ENCODE measurements at regions not wholly inside any gene's neighbourhood (a gene's known extent, or its start where the extent isn't known, plus 50 kb on each side); places are given as distances from the start of the nearest gene placed in this dataset.

DNA sequence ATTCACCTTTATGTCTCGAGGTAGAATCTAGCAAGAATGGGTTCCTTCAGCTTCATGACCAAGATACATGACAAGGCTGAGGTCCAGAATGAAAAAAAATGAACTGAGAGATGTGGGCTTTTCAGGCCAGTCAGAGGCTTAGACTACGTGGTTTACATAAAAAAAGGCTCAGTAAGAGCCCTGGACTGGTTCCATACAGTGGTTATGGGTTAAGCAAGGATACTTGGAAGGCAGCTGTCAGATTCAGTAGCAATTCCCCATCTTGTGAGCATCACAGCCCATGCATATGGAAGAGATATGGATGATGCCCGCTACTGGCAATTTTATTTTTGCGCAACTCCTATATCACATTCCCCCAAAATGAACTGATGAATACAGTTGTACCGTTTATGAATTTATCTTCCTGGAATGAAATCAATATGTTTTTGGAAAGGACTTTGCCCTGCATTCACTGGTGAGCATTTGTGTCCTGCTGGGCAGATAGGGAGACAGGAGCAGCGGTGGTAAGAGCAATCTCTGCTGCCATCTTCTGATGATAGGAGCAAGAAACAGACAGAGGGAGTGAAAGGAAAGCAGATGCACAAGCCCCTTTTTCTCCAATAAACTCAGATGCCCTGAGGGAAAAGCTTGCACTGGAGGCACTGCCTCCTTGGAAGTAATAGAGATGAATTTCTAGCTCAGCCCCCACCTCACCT is 280.4 kb downstream of the GALC start:
- no peak for DNase-seq

DNA sequence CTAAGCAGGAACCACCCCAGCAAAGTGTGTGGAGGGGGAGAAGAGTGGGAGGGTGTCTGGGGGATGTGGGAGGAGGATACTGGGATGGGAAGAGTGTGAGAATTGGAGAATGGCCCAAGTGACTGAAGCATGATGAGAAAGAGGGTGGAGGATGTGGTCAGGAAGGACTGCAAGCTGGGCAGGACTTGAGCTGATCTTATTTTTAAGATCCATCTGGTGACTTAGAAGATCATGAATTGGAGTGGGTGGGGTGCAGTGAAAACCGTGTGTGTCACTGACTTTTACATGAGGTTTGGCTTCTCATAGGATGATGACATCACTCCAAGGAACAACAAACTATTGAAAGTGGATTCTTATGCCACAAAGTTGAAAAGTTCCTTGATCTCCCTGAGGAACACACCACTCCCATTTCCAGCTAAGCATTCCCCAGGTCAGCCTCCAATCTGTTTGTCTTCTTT is 287.5 kb downstream of the GALC start:
- no peak for DNase-seq

DNA sequence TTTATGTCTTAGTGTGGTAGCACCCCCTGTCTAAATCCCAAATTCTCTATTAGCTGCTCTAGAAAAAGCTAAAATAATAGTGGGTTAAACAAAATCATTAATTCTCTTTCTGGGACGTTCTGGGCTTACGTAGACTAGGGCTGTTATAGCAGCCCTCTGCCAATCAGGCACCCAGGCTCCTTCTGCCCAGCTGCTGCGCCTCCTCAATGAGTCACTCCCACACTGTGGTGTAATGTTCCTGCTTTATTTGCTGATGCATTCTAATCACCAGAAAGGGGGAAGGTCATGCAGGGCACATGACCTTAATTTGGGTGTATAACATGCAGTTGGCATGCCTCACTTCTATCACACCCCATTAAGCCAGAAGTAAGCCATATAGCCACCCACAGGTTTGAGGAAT is 294.5 kb downstream of the GALC start:
- DNase-seq: no peak

DNA sequence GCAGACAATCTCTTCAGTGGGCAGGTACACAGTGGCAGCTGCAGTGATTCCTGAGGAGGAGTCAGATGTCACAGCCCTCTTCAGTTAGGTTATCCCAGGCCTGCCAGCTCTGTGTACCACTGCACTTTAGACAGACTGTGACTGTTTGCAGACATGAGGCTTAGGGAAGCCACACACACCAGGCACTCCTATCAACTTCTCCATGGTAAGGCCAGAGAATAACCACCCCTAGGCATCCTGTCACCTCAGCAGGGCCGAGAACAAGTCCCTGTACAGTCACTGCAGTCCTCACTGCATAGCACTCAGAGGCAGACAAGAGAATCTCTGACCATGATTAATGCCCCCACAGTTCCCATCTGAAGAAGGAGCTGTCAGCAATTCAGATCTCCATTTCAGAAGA is 296.5 kb downstream of the GALC start:
- DNase-seq: no peak

DNA sequence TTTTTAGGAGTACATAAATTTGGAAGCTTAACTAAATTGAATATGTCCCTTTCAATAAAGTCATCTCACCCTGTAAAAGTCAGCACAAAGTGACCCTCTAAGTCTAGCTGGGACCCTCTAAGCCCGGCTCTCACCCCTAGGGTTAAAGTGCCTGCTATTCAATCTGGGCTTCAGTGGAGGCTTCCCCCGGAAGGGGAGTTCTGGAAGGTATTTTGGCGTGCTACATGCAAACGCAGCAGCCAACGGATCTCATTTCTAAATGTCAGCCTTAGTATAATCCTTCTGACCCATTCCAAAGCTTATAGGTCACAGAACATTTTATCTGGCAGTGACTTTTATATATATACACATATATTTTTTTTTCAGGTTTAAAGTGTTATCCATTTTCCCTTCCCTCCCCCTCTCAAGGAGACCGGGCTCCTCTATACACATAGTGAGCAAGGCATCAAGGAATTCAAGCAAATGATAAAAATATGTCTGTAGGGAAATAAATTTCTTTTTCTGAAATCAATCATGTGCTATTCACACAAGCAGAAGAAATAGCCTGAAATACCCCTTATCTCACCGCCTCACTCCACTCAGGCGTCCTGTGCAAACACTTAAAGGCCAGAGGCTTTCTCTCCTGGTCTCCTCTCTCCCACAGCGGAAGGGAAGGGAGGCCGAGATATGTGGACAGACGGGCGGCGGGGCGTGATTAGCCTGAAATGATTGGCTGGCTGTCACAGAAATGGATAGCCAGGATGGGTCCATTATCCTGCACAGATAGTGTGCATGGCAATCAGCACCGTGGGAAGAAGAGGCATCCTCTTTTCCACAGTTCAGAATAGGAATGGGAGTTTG is 301.7 kb downstream of the GALC start:
- no peak for DNase-seq

DNA sequence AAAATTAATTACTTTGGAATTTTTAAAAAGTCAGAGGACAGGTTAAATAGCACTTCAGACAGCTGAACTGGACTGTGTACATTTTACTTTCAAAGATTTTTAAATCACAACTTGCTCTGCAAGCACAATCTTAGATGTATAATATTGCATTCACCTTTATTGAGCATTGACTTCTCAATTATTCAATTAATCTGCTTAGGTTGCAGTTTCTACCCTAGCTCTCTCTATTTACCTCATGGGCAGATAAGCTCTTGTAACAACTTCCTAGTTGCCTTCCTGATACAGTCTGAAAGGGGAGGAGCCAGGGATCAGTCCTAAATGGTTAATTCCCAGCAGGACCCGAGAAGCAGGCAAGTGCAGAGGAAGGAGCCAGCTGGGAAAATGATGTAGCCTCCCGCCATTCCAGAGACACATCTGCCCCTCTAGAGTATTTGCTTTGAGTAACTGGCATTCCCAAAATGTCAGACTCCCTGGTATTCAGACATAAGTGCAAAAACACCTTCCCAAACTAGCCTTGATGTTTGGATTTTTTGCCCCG is 302.8 kb downstream of the GALC start:
- no peak for DNase-seq

DNA sequence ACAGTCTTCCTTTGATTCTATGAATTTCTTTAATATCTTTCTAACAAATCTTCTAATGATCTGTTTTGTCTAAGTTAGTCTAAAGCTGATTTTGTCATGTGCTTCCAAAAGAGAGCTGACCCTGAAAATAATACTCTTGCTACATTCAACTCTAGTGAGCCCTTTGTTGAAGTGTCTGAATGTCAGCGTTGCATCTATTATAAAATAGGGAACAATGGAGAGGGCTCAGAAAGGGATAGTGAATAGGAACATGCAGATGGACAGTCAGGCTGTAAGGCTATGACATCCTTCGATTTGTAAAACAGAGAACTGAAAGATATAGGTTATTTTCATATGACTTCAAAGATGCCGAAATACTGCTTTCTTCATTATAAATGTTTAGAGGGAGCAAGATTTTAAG is 304.5 kb downstream of the GALC start:
- DNase-seq: no peak

DNA sequence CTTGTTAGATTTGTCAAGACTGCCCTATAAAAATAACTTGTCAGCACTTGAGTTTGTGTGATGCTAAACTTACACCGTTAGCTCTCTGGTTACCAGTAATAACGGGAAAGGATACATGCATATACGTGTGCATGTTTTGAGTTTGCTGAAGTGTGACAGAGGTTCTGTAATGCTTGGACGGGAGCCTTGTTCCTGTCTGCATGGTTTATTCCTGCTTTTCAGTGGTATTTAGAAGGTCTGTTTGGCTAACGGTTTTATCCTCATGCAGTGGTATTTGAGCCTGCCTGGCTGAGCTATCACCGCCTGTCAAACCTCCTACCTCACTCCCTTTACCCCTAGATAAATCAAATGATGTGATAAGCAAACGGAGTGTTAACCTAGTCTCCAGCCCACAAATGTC is 305.6 kb downstream of the GALC start:
- DNase-seq: no peak

DNA sequence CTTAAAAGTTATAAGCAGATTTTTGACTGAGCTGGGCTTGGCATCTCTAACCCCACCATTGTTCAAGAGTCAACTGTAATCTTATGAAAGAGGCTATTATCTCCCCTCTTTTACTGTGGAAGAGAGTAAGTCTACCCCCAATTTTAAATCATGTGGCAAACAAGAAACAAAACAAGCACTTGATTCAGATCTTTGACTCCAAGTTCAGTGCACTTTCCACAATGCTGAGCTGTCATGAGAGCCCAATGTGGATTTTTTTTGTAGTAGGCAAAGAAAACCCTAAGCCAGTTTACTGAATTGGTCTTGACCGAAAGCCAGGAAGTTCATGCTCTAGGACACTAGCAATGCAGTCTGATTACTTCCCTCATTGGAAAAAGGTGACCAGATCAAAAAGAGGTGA is 306.2 kb downstream of the GALC start:
- DNase-seq: no peak

DNA sequence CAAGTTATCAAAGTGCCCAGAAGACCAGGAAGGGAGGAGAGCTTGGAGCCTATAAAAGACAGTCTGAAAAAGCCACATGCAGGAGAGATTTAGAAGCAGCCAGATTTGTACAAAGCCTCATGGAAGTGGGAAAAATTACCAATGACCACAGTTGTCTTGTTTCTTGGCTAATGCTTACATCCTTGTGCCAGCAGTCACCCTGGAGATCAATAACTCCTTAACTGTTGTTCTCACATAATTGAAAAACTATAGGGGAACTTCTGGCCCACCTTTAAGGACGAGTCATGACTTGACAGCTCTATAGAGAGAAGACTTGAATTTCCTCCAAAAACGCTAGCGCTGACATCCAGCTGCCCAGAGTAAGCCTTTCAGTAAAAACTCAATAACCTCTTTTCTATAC is 313.1 kb downstream of the GALC start:
- DNase-seq: no peak

DNA sequence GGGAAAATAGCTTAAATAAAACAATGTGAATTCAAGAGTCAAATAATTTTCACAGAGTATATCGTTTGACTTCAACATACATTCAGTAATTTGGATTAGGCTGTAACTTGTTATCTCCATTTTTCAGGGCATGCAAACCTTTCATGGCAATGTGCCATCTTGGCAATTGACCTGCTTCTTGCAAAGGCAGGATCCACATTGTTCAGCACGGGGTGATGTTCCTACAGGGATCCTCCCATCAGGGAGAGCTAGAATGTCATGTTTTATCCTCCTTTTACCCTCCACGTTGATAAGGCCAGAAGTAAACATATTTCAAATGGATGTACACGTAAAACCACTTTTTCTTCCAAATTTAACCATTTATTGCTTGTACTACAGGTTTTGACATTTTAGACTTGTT is 314.4 kb downstream of the GALC start:
- DNase-seq: no peak

DNA sequence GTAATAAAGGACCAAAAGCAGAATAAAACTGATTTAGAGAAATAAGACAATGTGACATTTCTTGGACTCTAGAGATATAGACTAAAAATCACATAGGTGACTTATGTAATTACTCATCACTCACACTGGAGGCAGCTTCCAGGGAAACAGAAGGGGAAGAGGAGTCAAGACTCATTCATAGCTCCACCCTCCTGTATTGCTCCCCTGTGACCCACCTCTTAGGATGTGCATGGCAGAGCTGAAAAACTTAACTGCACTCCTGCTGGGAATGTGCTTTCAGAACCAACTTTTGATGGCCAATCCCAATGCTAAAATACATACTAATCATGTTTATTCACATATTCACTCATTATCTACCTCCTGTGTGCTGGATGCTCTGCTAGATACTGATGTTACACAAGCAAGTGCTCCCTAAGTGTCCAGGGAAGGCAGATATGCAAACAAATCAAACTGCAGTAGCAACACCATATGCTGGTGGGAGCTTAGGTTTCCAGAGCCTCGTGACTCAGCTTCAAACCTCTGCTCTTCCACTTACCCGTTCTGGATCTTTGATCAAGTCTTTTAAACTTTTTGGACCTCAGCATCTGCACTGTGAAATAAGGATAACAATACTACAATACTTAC is 316.1 kb downstream of the GALC start:
- no peak for DNase-seq

DNA sequence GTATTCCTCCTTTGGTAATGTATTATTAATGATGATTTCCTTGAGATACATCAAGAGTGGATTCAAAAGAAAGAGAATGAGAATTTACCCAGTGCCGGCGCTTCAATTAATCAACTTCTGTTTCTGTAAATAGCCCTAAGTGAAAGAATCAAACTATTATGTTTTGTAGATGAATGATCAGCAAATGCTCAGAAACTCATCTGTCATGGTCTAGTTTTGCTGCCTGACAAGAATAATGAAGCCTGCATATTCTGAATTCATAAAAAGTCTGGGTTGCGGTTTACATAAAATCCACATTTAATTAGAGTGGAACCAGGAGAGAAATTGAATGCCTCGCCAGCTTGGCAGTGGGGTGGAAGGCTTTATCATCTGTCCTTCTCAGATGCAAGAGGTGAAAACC is 325.3 kb downstream of the GALC start:
- DNase-seq: no peak

DNA sequence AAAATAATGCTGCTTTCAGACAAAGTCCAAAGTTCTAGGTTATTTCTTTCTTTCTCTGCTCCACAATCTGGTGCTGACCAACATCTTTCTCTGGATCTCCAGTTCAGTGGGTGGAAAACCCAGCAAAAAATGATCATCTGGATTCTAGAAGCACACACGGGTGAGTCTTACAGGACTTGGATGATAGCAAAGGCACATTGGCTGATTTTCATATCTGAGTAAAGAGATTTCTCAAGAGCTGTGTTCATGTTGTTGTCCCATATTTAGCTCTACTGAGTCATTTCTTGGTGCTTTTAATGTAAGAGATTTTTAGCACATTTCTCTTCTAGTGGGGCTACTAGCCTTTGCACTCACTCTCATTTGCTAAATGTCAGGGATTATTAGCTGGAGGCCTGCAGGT is 336.7 kb downstream of the GALC start:
- no peak for DNase-seq

DNA sequence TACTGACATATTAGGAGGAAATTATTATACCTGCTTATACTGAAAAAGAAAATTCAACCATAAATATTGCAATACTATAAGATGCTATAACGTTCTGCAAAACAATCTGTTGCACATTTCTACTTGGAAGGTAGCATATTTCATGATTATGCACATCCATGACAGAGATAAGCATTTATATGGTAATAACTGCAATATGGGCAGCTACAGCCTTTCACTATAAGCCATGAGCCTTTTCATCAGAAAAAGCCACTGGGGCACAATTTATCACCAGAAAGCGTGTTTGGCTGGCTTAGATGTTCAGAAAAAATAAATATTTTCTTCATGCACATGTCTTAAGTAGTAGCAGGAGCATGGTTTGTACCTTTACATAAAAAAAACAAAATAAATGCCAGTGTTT is 340.7 kb downstream of the GALC start:
- no peak for DNase-seq

DNA sequence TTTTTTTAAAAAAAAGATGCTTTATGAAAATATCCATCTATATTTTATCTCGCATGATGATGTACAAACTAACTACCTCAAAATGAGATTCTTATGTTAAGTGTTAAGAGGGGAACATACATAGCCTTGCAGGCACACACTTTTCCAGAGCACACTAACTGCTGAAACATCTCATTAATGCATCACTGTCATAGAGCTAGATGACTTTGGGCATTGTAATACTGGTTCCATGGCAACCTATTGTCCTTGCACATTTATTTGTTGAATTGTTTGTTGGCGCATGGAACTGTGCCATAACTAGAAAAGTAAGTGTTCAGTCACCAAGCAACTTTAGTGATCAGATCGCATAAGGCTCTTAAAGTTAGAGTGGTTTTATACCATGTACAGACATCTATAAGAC is 348.3 kb downstream of the GALC start:
- no peak for DNase-seq

DNA sequence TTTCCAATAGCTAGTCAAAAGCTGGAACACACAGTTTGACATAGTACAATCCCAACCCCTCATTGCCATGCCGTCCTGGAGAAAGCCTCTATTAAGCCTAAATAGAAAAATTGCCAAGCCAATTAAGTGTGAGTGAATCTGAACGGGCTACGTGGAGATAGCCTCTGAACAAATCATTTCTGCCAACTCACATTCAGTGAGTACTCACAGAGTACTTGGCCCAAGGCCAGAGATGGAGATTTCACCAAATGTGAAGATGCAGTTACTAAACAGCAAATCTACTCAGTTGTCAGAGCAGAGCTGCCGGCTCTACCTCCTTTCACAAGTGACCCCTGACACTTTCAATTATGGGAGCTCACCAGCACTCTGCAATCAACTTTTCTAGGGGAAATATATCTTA is 350.0 kb downstream of the GALC start:
- no peak for DNase-seq

DNA sequence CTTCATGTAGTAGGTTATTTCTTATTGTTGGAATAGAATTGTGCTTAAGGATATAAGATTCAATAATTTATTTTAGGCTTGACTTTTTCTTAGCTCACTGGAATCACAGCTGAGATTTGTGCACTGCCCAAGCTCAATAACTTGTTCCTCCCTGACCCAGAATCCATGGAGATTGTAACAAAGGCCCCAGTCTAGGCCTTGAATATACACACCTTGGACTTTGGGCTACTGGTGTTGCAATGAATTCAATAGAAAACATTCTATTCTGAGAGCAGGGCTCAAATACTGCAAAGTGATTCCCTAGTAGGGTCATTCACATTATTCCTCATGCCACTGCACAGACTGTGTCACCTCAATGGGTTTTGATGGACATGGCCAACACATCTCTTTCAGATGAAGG is 352.4 kb downstream of the GALC start:
- no peak for DNase-seq

DNA sequence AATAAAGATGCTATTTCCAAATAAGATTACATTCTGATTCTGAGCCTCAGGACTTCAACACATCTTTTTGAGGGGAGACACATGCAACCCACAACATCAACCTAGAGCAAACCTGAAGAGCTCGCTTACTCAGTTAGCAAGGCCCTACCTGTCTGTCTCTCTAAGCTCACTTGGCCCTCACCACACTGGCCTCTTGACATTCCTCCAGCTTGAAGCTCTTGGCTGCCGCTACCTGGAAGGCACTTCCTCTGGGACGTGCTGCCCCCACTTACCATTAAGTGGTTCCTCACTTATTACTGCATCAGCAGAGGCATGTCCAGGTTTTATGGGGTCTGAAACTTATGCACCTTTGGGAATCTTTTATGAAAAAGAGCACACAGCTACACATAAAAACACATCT is 354.8 kb downstream of the GALC start:
- no peak for DNase-seq

DNA sequence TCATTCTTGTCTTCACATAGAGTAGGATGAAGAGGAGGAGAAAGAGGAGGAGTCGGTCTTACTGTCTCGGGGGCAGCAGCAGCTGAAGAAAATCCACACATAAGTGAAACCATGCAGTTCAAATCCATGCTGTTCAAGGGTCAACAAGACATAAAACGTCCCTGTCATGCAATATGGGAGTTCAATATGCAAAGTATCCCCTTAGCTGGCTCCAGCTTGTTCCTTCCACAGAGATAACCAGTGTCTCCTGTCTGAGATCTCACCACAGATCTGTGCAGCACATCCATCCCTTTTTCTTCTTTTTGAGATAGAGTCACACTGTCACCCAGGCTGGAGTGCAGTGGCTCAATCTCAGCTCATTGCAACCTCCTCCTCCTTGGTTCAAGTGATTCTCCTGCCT is 357.5 kb downstream of the GALC start:
- no peak for DNase-seq

DNA sequence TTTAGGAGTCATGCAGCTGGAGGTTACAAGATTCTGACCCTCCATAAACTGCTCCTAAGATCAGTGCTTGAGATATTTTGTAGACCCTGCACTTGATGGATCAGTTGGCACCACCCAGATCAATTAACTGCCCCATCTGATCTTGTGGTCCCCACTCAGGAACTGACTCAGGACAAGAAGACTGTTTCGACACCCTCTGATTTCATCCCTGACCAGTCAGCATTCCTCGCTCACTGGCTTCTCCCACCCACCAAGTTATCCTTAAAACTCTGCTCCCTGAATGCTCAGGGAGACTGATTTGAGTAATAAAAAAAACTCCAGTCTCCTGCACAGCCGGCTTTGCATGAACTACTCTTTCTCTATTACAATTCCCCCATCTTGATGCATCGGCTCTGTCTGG is 360.2 kb downstream of the GALC start:
- DNase-seq: no peak

DNA sequence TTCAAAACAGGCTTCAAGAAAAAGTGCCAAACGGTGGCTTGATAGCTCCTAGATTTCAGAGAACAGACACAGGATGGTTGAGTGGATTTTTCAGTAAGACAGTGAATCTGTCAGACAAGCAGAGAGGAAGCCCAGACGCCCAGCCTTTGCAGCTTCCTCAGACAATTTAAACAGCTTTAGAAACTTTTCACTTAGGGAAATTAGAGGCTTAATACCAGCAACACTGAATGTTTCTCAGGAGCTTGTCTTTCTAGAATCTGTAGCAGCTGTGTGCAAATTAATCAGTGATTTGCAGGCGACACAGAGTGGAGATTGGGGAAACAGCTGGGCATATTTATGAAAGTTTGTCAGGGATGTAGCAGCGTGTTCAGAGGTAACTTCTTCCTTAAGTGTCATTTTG is 362.1 kb downstream of the GALC start:
- no peak for DNase-seq

DNA sequence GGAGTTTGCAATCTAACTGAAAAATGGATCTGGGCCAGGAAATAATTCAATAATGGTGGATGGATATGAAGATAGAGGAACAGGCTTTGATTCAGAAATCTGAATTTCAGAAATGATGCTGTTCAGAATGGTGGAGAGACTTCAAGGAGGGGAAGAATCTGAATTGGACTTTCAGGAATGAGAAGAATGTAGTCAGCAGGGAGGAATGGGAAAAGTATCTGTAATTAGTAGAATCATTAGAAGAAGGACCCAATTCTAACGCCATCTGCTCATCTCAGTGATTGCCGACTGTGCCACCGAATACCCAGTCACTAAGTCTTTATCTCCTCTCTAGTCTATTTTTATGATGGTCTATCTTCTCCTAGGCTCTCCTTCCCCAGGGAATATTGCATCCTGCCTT is 363.2 kb downstream of the GALC start:
- DNase-seq: no peak

DNA sequence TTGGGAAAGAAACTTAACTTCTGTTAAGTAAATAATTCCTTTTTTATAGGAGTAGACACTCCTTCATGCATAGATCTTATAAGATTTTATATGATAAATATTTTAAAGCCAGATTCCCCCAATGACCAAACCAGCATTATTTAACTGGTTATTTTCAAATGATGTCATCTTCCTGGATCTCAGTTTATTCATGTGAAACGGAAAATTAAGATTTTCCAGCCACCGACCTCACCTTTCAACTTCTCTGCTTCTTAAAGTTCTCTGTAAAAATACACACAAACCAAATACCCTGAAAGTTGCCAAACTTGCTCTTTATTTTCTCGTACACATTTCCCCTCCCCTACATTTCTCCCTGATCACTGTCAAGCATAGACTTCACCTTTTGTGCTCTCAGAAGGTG is 364.2 kb downstream of the GALC start:
- DNase-seq: no peak

Data from NK-92 treated with Interleukin-12 subunit alpha and Interleukin-12 subunit beta, amount 100 ng/mL, for 24 hours (cell line).